ENCODE measurements at regions not wholly inside any gene's neighbourhood (a gene's known extent, or its start where the extent isn't known, plus 50 kb on each side); places are given as distances from the start of the nearest gene placed in this dataset.

- FAIRE-seq (no peak), DNase-seq (ENCODE audit: insufficient read length, low spot score) (no peak)
- no peak for TF ChIP-seq POLR2A (IDR thresholded peaks at IDR 0.05; ENCODE audit: low read depth, low read length)
Measured at GRCh38 chr15:96549136-96549535, 218.6 kb downstream of the NR2F2 start.

- FAIRE-seq (no peak), DNase-seq (ENCODE audit: insufficient read length, low spot score) (no peak)
- TF ChIP-seq POLR2A (IDR thresholded peaks at IDR 0.05; ENCODE audit: low read depth, low read length): no peak
Measured at GRCh38 chr15:96551196-96551595, 220.7 kb downstream of the NR2F2 start.

- no peak for TF ChIP-seq POLR2A (IDR thresholded peaks at IDR 0.05; ENCODE audit: low read depth, low read length)
- FAIRE-seq (no peak), DNase-seq (ENCODE audit: insufficient read length, low spot score) (no peak)
Measured at GRCh38 chr15:96551722-96552121, 221.2 kb downstream of the NR2F2 start.

- DNase-seq (ENCODE audit: insufficient read length, low spot score): no peak
- no peak for FAIRE-seq
- TF ChIP-seq POLR2A (IDR thresholded peaks at IDR 0.05; ENCODE audit: low read depth, low read length): no peak
Measured at GRCh38 chr15:96553006-96553405, 222.5 kb downstream of the NR2F2 start.

- no peak for FAIRE-seq
- TF ChIP-seq POLR2A (IDR thresholded peaks at IDR 0.05; ENCODE audit: low read depth, low read length): no peak
- DNase-seq (ENCODE audit: insufficient read length, low spot score): no peak
Measured at GRCh38 chr15:96553451-96553850, 223.0 kb downstream of the NR2F2 start.

GRCh38 chr15:96553931-96554330, 223.4 kb downstream of the NR2F2 start:
- no peak for FAIRE-seq
- TF ChIP-seq POLR2A (IDR thresholded peaks at IDR 0.05; ENCODE audit: low read depth, low read length): no peak

GRCh38 chr15:96554541-96554940, 224.0 kb downstream of the NR2F2 start:
- DNase-seq (ENCODE audit: insufficient read length, low spot score): no peak
- FAIRE-seq: no peak
- TF ChIP-seq POLR2A (IDR thresholded peaks at IDR 0.05; ENCODE audit: low read depth, low read length): no peak

More at GRCh38 chr15:96553931-96554330, 223.4 kb downstream of the NR2F2 start:
- no peak for DNase-seq (ENCODE audit: insufficient read length, low spot score)

- no peak for DNase-seq (ENCODE audit: insufficient read length, low spot score)
- FAIRE-seq: no peak
- TF ChIP-seq POLR2A (IDR thresholded peaks at IDR 0.05; ENCODE audit: low read depth, low read length): no peak
Measured at GRCh38 chr15:96559087-96559486, 228.6 kb downstream of the NR2F2 start.

GRCh38 chr15:96559631-96560030, 229.1 kb downstream of the NR2F2 start:
- TF ChIP-seq POLR2A (IDR thresholded peaks at IDR 0.05; ENCODE audit: low read depth, low read length): no peak
- FAIRE-seq: no peak
- DNase-seq (ENCODE audit: insufficient read length, low spot score): no peak

- no peak for DNase-seq (ENCODE audit: insufficient read length, low spot score)
- no peak for FAIRE-seq
Measured at GRCh38 chr15:96560246-96560895, 229.9 kb downstream of the NR2F2 start.

GRCh38 chr15:96561593-96561992, 231.1 kb downstream of the NR2F2 start:
- no peak for DNase-seq (ENCODE audit: insufficient read length, low spot score)
- FAIRE-seq: no peak
- TF ChIP-seq POLR2A (IDR thresholded peaks at IDR 0.05; ENCODE audit: low read depth, low read length): no peak

More at GRCh38 chr15:96560246-96560895, 229.9 kb downstream of the NR2F2 start:
- no peak for TF ChIP-seq POLR2A (IDR thresholded peaks at IDR 0.05; ENCODE audit: low read depth, low read length)

GRCh38 chr15:96564546-96564945, 234.0 kb downstream of the NR2F2 start:
- no peak for DNase-seq (ENCODE audit: insufficient read length, low spot score)
- FAIRE-seq: no peak
- no peak for TF ChIP-seq POLR2A (IDR thresholded peaks at IDR 0.05; ENCODE audit: low read depth, low read length)

- TF ChIP-seq POLR2A (IDR thresholded peaks at IDR 0.05; ENCODE audit: low read depth, low read length): no peak
- no peak for FAIRE-seq
Measured at GRCh38 chr15:96565266-96565665, 234.8 kb downstream of the NR2F2 start.

GRCh38 chr15:96574782-96575181, 244.3 kb downstream of the NR2F2 start:
- FAIRE-seq (no peak), DNase-seq (ENCODE audit: insufficient read length, low spot score) (no peak)
- TF ChIP-seq POLR2A (IDR thresholded peaks at IDR 0.05; ENCODE audit: low read depth, low read length): no peak

More at GRCh38 chr15:96565266-96565665, 234.8 kb downstream of the NR2F2 start:
- no peak for DNase-seq (ENCODE audit: insufficient read length, low spot score)

GRCh38 chr15:96576596-96576995, 246.1 kb downstream of the NR2F2 start:
- no peak for FAIRE-seq
- DNase-seq (ENCODE audit: insufficient read length, low spot score): no peak
- TF ChIP-seq POLR2A (IDR thresholded peaks at IDR 0.05; ENCODE audit: low read depth, low read length): no peak

Data from H54 (cell line).